ENCODE measurements at regions not wholly inside any gene's neighbourhood (a gene's known extent, or its start where the extent isn't known, plus 50 kb on each side); places are given as distances from the start of the nearest gene placed in this dataset.
"Not testable (repeated sequence)": the region's sequence is repeated elsewhere in the genome, so short reads cannot be mapped to it uniquely, and the experiment has no call there.

- not testable (repeated sequence) for TF ChIP-seq SFPQ (IDR thresholded peaks at IDR 0.05; ENCODE audit: low read depth, low read length); CTBP1 (IDR thresholded peaks at IDR 0.05; ENCODE audit: borderline replicate concordance); JUN (IDR thresholded peaks at IDR 0.05; ENCODE audit: borderline replicate concordance, low read depth, low read length); JUN (CRISPR knock-in tag; IDR thresholded peaks at IDR 0.05; ENCODE audit: borderline replicate concordance); MAFK (IDR thresholded peaks at IDR 0.05; ENCODE audit: low read length); ZNF140 (CRISPR knock-in tag; IDR thresholded peaks at IDR 0.05); CTCF (IDR thresholded peaks at IDR 0.05 in 2 of 3, conservative IDR thresholded peaks at IDR 0.05 in 1 of 3; ENCODE audit: insufficient read depth in 2 of 3, low read depth in 1 of 3, low read length in 3 of 3); SMAD4 (CRISPR knock-in tag; conservative IDR thresholded peaks at IDR 0.05); NRF1 (conservative IDR thresholded peaks at IDR 0.05 in 1 of 2, IDR thresholded peaks at IDR 0.05 in 1 of 2); HBP1 (CRISPR knock-in tag; IDR thresholded peaks at IDR 0.05)
Measured at GRCh38 chr21:13969002-13969401, 241.8 kb downstream of the LIPI start.
